GM12891 (cell line): ENCODE measurements at regions not wholly inside any gene's neighbourhood (a gene's known extent, or its start where the extent isn't known, plus 50 kb on each side); places are given as distances from the start of the nearest gene placed in this dataset.

Source experiments
- PAX5 ChIP-seq: IDR thresholded peaks from 2 replicates; pipeline ENCODE4 v1.6.1; 2011; ENCODE audit warnings: low read length, moderate library complexity, mild to moderate bottlenecking; ENCODE audit not compliant: insufficient read depth, severe bottlenecking
- POLR2A ChIP-seq: IDR thresholded peaks from 2 replicates; pipeline ENCODE4 v1.6.1; 2011; ENCODE audit warnings: low read depth, low read length, control low read depth
- POLR2AphosphoS5 ChIP-seq: IDR thresholded peaks from 2 replicates; pipeline ENCODE4 v1.6.1; 2011; ENCODE audit warnings: low read depth, low read length, control low read depth
- POU2F2 ChIP-seq: IDR thresholded peaks from 2 replicates; pipeline ENCODE4 v1.6.1; 2011; ENCODE audit warnings: low read depth, mild to moderate bottlenecking, control low read depth, low read length, moderate library complexity
- SPI1 ChIP-seq: IDR thresholded peaks from 2 replicates; pipeline ENCODE4 v1.6.1; 2011; ENCODE audit warnings: low read depth, low read length, control low read depth
- TAF1 ChIP-seq: IDR thresholded peaks from 2 replicates; pipeline ENCODE4 v1.6.1; 2011; ENCODE audit warnings: low read depth, low read length, control low read depth

GRCh38 chr4:4800646-4801408 is 58.6 kb upstream of the MSX1 start:
- TF ChIP-seq POLR2A: no peak
- TF ChIP-seq POLR2AphosphoS5: no peak
- no peak for TF ChIP-seq TAF1
- TF ChIP-seq SPI1: no peak
- TF ChIP-seq PAX5: no peak
- TF ChIP-seq POU2F2: no peak
